ENCODE measurements at regions not wholly inside any gene's neighbourhood (a gene's known extent, or its start where the extent isn't known, plus 50 kb on each side); places are given as distances from the start of the nearest gene placed in this dataset.

DNA sequence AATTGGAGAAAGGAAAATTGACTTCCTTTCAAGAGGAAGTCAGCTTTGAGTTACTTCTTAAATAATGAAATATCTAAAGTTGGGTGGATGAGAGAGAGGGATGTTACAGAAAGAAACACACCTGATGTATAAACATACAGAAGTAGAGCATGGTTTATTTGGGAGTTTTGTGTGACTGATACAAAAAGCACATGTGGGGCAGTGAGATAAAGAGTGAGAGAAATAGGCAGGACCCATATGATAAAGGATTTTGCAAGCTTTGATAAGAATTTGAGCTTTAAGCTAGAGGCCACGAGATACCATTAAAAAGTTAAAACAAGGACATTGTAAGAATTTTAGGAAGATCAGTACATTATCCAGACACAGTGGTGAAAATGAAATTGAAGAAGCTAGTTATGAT, 263.3 kb upstream of the GPRIN3 start:
- Mint-ChIP-seq H3K9me3 (peaks cover 8% of the 10 kb centered on the region), H3K4me1 (peaks cover 4% of the 10 kb centered on the region), H3K27me3 (ENCODE audit: insufficient read depth) (peaks cover 2% of the 10 kb centered on the region), H3K36me3 (ENCODE audit: low read depth) (peaks cover 4% of the 10 kb centered on the region), H3K4me3 (no peak overlapping the region), H3K27ac (no peak overlapping the region)
- TF ChIP-seq, protein P1, sequence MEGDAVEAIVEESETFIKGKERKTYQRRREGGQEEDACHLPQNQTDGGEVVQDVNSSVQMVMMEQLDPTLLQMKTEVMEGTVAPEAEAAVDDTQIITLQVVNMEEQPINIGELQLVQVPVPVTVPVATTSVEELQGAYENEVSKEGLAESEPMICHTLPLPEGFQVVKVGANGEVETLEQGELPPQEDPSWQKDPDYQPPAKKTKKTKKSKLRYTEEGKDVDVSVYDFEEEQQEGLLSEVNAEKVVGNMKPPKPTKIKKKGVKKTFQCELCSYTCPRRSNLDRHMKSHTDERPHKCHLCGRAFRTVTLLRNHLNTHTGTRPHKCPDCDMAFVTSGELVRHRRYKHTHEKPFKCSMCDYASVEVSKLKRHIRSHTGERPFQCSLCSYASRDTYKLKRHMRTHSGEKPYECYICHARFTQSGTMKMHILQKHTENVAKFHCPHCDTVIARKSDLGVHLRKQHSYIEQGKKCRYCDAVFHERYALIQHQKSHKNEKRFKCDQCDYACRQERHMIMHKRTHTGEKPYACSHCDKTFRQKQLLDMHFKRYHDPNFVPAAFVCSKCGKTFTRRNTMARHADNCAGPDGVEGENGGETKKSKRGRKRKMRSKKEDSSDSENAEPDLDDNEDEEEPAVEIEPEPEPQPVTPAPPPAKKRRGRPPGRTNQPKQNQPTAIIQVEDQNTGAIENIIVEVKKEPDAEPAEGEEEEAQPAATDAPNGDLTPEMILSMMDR (conservative IDR thresholded peaks at IDR 0.05), result no peak
- WGBS, 2 experiments (ENCODE audit: insufficient coverage in 1 of 2, insufficient read length in 1 of 2), result 93 to 100% methylated on average over 1 of the region's 1 CpG
- H3K9me3 ChIP-seq (ENCODE audit: control insufficient read depth, low read length), result peaks cover 6% of the 10 kb centered on the region
- no peak overlapping the region for H3K27ac ChIP-seq (ENCODE audit: low read depth, low read length)
- no peak for DNase-seq
- H3K36me3 ChIP-seq (ENCODE audit: control insufficient read depth, insufficient read depth, low read length), result no peaks in the 10 kb centered on the region
- no peaks in the 10 kb centered on the region for H3K27me3 ChIP-seq (ENCODE audit: control insufficient read depth, insufficient read depth, low read length, poor library complexity, severe bottlenecking)
- no peak overlapping the region for H3K9ac ChIP-seq (ENCODE audit: extremely low read depth, low read length, poor library complexity, severe bottlenecking)
- no peaks in the 10 kb centered on the region for H3K4me1 ChIP-seq (ENCODE audit: control insufficient read depth, insufficient read depth, low read length)
- H3K4me3 ChIP-seq (ENCODE audit: low read length), result no peak overlapping the region

DNA sequence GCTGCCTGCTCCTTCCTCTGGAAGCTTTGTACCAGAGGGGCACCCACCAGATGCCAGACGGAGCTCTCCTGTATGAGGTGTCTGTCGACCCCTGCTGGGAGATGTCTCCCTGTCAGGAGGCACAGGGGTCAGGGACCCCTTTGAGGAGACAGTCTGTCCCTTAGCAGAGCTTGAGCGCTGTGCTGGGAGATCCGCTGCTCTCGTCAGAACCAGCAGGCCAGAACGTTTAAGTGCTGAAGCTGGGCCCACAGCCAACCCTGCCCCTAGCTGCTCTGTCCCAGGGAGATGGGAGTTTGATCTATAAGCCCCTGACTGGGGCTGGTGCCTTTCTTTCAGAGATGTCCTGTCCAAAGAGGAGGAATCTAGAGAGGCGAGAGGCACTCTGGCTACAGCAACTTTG, 260.3 kb upstream of the GPRIN3 start:
- Histone ChIP-seq H3K36me3 (ENCODE audit: control insufficient read depth, insufficient read depth, low read length) (no peaks in the 10 kb centered on the region), H3K9me3 (ENCODE audit: control insufficient read depth, low read length) (no peaks in the 10 kb centered on the region), H3K27me3 (ENCODE audit: control insufficient read depth, insufficient read depth, low read length, poor library complexity, severe bottlenecking) (no peaks in the 10 kb centered on the region), H3K4me1 (ENCODE audit: control insufficient read depth, insufficient read depth, low read length) (no peaks in the 10 kb centered on the region), H3K9ac (ENCODE audit: extremely low read depth, low read length, poor library complexity, severe bottlenecking) (no peak overlapping the region), H3K27ac (ENCODE audit: low read depth, low read length) (no peak overlapping the region), H3K4me3 (ENCODE audit: low read length) (no peak overlapping the region)
- DNase-seq, result no peak
- Mint-ChIP-seq H3K4me1 (peaks cover 4% of the 10 kb centered on the region), H3K27me3 (ENCODE audit: insufficient read depth) (no peaks in the 10 kb centered on the region), H3K9me3 (no peaks in the 10 kb centered on the region), H3K36me3 (ENCODE audit: low read depth) (no peaks in the 10 kb centered on the region), H3K27ac (no peak overlapping the region), H3K4me3 (no peak overlapping the region)
- TF ChIP-seq, protein P1 (conservative IDR thresholded peaks at IDR 0.05), result no peak
- 83 to 94% methylated on average over 6 to 7 of the region's 7 CpGs for WGBS, 2 experiments (ENCODE audit: insufficient coverage in 1 of 2, insufficient read length in 1 of 2)

DNA sequence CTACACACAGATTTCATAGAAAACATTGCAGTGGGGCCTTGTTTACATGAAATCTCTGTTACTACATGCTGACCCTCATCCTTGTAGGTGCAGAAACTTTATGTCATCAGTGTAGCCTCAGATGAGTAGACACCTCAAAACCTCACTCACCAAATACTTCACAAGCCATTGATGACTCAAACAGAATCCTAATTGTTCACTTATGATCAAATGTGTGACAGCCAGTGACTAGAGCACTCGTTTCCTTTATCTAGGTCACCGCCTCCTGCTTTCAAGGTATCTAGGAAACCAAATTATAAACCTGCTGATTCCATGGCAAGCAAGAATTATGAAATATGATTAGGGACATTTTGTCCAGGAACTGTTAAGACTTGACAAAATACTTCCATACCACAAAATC, 255.8 kb upstream of the GPRIN3 start:
- H3K36me3 ChIP-seq (ENCODE audit: control insufficient read depth, insufficient read depth, low read length), result no peaks in the 10 kb centered on the region

More for the DNA sequence above, 255.8 kb upstream of the GPRIN3 start:
- H3K9ac ChIP-seq (ENCODE audit: extremely low read depth, low read length, poor library complexity, severe bottlenecking), result no peak overlapping the region
- Mint-ChIP-seq H3K4me3 (no peak overlapping the region), H3K9me3 (no peaks in the 10 kb centered on the region), H3K36me3 (ENCODE audit: low read depth) (no peaks in the 10 kb centered on the region), H3K4me1 (peaks cover 26% of the 10 kb centered on the region), H3K27ac (no peak overlapping the region), H3K27me3 (ENCODE audit: insufficient read depth) (peaks cover 14% of the 10 kb centered on the region)
- no peaks in the 10 kb centered on the region for H3K4me1 ChIP-seq (ENCODE audit: control insufficient read depth, insufficient read depth, low read length)
- H3K27ac ChIP-seq (ENCODE audit: low read depth, low read length), result no peak overlapping the region
- H3K4me3 ChIP-seq (ENCODE audit: low read length), result no peak overlapping the region
- no peak for DNase-seq
- 92% methylated on average over 2 of the region's 2 CpGs; no CpG with 5 or more reads in 1 of the 2 experiments for WGBS, 2 experiments (ENCODE audit: insufficient coverage in 1 of 2, insufficient read length in 1 of 2)
- no peaks in the 10 kb centered on the region for H3K9me3 ChIP-seq (ENCODE audit: control insufficient read depth, low read length)
- TF ChIP-seq, protein P1 (conservative IDR thresholded peaks at IDR 0.05), result no peak
- H3K27me3 ChIP-seq (ENCODE audit: control insufficient read depth, insufficient read depth, low read length, poor library complexity, severe bottlenecking), result no peaks in the 10 kb centered on the region
